BJ (cell line): ENCODE measurements at regions not wholly inside any gene's neighbourhood (a gene's known extent, or its start where the extent isn't known, plus 50 kb on each side); places are given as distances from the start of the nearest gene placed in this dataset.

Experiments
- CTCF ChIA-PET: fragments of 350-600 bp; formaldehyde crosslinking; extraction: SDS; loops from one replicate; lab custom pipeline; 2021; ENCODE audit warnings: antibody characterized with exemption, inconsistent platforms; lab: Yijun Ruan, JAX
- POLR2A ChIA-PET: fragments of 300-600 bp; sonication (Branson Sonifier 250); formaldehyde crosslinking; extraction: SDS; loops from one replicate; lab custom pipeline; 2021; ENCODE audit warnings: antibody characterized with exemption; lab: Charles Lee
- DNase-seq: peaks from one replicate; pipeline ENCODE4 v3.0.0-alpha.2; 2011; ENCODE audit warnings: low read depth
- H3K27me3 ChIP-seq: 2 replicates; pipeline ENCODE4 v1.6.0; 2011; ENCODE audit warnings: low read length; ENCODE audit not compliant: control insufficient read depth, insufficient read depth
- H3K36me3 ChIP-seq: 2 replicates; pipeline ENCODE4 v1.5.1; 2011; ENCODE audit warnings: low read length; ENCODE audit not compliant: control insufficient read depth, insufficient read depth
- H3K4me3 ChIP-seq: 2 replicates; pipeline ENCODE4 v1.5.1; 2011; ENCODE audit warnings: low read depth, mild to moderate bottlenecking, control low read depth, low read length
- CTCF ChIP-seq: IDR thresholded peaks from 2 replicates; pipeline ENCODE4 v1.5.1; 2011; ENCODE audit warnings: low read depth, mild to moderate bottlenecking, control low read depth, inconsistent platforms, low read length, moderate library complexity; ENCODE audit not compliant: insufficient read depth

GRCh38 chr18:45326505-45326904 is 288.8 kb upstream of the SLC14A2 start:
- ChIA-PET CTCF (no interaction called here), POLR2A (no interaction called here)
- DNase-seq: no peak
- Histone ChIP-seq H3K27me3 (peaks cover 4% of the 10 kb centered on the region), H3K36me3 (no peaks in the 10 kb centered on the region), H3K4me3 (no peak overlapping the region)
- no peak for TF ChIP-seq CTCF

DNA sequence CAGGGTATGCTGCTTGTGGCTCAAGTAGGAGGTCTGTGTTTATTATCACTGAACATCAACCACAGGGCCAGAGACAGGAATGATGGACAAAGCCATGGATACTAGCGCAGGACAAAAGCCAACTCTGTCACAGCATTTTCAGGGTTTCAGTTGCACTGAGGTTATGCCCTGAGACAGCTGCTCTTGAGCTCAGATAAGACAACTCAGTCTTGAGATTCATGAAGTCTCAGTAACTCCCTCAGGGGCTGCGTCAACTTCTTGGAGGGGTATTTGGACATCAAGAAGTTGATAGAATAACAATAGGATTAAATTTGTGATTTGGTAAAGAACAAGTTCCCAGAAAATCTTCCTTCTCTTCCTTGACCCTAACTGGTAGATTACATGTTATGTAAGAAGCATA is 287.0 kb upstream of the SLC14A2 start:
- POLR2A ChIA-PET: no interaction called here
- Histone ChIP-seq H3K27me3 (peaks cover 3% of the 10 kb centered on the region), H3K4me3 (no peak overlapping the region), H3K36me3 (no peaks in the 10 kb centered on the region)
- no peak for DNase-seq
- CTCF ChIA-PET: interaction anchor here (0.7 to 1.9 kb wide), 3 partner anchors 16 to 97 kb away, joined by 3 to 5 read pairs (median 3); no protein-coding TSS in a partner anchor
- no peak for TF ChIP-seq CTCF

- Histone ChIP-seq H3K36me3 (no peaks in the 10 kb centered on the region), H3K4me3 (no peak overlapping the region), H3K27me3 (peaks cover 3% of the 10 kb centered on the region)
- no peak for TF ChIP-seq CTCF
- ChIA-PET POLR2A (no interaction called here), CTCF (interaction anchor here (0.7 to 1.9 kb wide), 3 partner anchors 16 to 98 kb away, joined by 3 to 5 read pairs (median 3); no protein-coding TSS in a partner anchor)
- DNase-seq: peak; percentile 50
These were observed 286.5 kb upstream of the SLC14A2 start for GRCh38 chr18:45328811-45329210.

GRCh38 chr18:45329316-45329715 is 286.0 kb upstream of the SLC14A2 start:
- DNase-seq: no peak
- H3K36me3 ChIP-seq: no peaks in the 10 kb centered on the region
- ChIA-PET POLR2A (no interaction called here), CTCF (interaction anchor here (1.5 kb wide), 1 partner anchor 98 kb away, joined by 3 read pairs; no protein-coding TSS in a partner anchor)
- peaks cover 3% of the 10 kb centered on the region for H3K27me3 ChIP-seq
- H3K4me3 ChIP-seq: no peak overlapping the region
- TF ChIP-seq CTCF: no peak

- no peak for DNase-seq
- Histone ChIP-seq H3K36me3 (no peaks in the 10 kb centered on the region), H3K27me3 (peaks cover 3% of the 10 kb centered on the region), H3K4me3 (no peak overlapping the region)
- TF ChIP-seq CTCF: no peak
- POLR2A ChIA-PET: no interaction called here
- CTCF ChIA-PET: interaction anchor here (0.6 to 0.8 kb wide), 3 partner anchors 55 to 750 kb away, joined by 3 read pairs; no protein-coding TSS in a partner anchor
These were observed 285.1 kb upstream of the SLC14A2 start for GRCh38 chr18:45330170-45330594.
